ENCODE measurements at regions not wholly inside any gene's neighbourhood (a gene's known extent, or its start where the extent isn't known, plus 50 kb on each side); places are given as distances from the start of the nearest gene placed in this dataset.

DNA sequence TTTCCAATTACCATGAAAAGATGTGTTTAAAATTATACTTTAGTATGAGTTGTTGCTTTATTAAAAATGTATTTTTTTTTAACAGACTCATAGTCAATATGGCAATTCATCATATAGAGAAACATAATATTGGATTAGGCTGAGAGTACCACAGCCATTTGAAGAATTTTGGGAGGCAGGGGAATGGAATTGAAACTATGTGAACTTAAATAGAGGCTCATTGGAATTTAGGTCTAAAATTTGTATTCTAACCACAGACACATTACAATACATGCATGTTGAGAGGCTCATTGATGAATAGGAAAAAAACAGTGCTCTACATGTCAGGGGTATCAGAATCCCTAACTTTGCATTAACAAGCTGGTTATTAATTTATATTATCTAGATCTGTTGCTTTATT, 269.6 kb downstream of the DKK2 start:
- DNase-seq: no peak

DNA sequence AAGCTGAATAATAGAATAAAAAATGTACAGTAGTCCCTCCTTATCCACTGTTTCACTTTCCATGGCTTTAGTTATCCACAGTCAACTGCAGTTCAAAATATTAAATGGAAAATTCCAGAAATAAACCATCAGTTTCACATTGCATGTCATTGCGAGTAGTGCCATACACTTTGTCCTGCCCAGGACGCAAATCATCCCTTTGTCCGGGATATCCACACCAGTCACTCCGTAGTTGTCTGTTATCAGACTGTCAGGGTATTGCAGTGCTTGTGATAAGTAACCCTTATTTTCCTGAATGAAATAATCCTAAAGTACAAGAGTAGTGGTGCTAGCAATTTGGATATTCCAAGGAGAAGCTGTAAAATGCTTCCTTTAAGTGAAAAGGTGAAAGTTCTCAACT, 271.3 kb downstream of the DKK2 start:
- DNase-seq: no peak

DNA sequence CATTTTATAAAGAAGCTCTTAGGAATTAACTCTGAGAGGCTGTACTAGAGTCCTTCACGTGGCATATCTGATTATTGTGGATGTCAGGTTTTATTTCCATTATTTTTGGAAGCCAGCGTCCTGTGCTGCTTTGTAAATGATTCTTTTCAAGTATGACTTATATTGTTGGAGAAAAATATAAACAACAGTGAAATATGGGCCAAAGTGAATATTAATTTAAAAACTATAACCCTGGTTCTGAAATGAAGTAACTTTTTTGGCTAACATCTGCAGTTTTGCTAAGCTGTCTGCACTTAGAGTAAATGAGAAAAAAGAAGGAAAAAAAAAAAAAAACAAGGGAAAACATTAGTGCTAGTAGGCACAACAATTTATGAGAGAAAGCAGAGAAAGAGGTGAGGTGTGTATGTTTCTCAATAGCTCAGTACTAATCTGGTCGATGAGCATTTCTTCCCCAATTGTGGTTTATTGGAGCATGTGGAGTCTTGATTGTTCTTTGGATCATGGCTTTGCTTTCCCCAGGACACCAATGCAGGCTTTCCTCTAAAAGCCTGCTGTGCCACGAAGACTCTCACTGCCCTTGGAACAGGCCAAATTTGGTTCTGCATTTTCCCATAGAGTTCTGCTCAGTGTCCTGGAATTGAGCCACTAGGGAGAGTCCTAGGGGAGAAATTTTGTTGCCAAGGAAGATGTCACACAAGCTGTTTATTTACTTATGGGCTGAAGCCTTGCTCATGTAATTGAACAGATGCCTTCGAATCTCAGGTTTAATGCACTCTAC, 273.3 kb downstream of the DKK2 start:
- no peak for DNase-seq

DNA sequence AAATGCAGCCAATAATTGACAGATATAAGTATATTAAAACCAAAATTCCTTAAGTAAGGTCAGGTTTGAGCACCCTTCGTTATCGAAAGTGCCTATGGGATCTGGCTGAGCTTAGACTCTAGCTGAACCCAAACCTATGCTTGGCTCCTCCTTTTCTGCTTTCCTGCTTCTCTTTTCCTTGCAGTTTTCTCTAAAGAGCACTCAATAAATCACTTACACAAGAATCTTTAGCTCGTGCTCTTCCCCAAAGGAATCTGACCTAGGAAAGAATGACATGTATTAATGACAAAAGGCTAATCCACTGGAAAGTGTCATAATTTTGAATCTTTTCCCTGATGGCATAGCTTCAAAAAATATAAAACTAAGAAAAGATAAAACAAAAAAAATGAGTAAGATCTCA, 282.7 kb downstream of the DKK2 start:
- DNase-seq: no peak

DNA sequence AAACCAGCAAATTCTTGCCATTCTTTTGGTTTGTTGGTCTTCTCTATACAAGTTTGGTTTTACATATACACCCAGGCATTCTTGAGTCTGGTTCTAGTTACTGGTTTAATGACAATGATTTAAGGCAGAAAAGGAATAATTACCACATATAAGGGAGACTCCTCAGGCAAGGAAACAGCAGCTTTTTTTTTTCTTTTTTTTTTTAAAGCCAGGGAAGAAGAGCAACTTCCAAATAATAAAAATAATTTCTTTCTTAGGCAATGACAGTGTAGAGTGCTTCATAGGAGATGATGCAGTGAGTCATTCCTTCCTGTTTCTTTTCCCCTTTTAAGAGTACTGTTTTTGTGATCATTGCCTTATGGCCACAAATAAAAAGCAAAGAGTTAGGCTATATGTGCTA, 289.7 kb downstream of the DKK2 start:
- no peak for DNase-seq

DNA sequence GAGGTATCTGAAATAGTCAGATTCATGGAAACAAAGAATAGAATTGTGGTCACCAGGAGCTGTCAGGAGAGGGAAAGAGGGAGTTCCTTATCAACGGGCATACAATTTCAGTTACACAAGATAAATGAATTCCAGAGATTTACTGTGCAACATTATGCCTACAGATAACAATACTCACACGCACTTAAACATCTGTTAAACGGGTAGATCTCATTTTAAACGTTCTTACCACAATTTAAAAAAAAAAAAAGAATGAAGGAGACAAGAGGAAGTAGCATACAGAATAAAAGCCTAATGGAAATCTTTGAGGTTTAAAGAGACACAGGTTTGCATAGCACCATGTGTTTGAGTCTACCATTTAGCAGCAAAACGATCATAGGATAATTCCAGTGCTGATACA, 298.0 kb downstream of the DKK2 start:
- no peak for DNase-seq

DNA sequence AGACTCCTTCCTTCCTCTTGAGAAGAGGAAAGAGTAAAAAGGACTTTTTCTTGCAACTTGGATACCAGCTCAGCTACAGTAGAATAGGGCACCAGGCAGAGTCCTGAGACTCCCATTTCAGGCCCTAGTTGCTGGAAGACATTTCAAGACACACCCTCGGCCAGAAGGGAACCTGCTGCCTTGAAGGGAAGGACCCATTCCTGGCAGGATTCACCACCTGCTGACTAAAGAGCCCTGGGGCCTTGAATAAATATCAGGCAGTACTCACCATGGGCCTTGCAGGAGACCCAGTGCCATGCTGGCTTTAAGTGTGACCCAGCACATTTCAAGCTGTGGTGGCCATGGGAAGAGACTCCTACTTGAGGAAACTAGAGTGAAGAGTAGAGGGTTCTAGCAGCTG, 317.6 kb downstream of the DKK2 start:
- no peak for DNase-seq

DNA sequence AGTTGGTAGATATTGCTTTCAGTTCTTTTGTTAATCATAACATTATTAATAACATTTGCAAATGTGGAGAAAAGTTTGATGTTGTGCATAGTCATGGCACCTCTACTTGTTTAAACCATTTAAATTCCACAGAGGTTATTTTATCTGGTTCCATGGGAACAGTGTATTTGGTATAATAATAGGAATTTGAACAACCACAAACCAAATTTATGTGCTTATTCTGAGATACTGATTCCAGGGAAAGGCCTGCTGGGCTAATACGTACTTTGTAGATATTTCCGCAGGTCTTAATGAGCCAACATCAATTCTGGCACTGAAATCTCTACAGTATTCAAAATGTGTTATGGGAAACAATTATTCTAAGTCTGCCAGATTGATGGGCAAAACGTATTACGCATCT, 319.0 kb downstream of the DKK2 start:
- no peak for DNase-seq

DNA sequence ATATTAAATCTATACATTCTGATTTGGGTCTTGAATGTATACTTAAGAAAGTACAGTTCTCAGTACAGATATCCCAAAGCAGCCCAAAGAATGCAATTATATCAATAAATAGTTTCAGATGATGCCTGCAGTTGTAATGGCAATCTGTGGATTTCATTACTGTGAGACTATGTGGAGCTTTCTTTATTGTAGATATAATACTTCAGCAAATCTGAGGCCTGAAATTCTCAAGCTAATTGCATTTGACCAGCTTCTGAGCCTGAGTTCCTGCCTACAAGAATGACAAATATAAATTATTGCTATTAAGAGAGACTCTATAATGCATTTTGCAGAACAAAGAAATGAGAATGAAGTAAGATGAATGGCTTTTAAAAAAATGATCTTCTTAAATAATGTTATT, 320.3 kb downstream of the DKK2 start:
- no peak for DNase-seq

DNA sequence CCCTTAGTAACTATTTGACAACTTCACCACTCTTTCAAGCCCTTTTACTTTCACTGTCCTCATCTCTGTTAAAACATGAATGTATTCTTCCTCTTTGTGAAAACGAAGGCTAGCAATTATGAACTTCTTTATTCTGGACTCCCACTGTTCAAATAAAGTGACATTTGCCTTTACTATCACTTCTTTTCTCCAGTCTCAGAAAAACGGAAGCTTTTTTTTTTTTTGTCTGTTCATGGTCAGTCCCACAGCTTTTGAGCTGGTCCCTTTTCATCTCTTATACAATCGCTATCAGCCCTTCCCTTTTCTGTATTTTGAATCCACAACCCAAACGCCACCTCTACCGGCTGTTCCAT, 327.7 kb downstream of the DKK2 start:
- DNase-seq: no peak

DNA sequence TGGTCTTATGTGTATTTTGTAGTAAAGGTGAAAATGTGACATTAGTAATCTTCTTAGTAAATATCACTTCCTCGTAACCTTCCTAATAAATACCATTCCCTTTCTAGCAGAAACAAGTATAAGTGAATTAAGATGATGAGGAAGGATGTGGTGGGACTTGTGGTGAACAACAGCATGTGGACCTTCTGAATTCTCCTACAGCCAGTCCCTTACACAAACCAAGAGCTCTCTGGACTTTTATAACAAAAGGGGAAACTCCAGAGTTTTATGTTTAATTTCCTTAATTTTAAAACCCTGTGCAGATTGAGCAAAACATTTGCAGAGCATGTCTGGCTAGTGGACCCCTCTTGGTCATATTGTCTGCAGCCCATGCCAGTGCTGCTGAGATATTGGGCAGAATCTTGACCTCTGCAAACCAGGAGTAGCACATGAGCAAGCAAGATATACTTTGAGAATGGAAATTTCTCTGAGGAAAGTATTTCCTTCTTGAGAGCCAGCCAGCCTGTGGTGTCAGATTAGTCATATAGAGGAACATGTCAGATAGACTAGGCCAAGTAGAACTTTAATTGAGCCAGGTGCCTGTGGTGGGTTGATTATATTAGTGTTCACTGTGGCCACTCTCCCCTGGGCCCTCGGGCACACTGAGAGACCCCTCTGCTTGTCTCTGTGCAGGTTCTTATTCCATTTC, 328.2 kb downstream of the DKK2 start:
- no peak for DNase-seq

DNA sequence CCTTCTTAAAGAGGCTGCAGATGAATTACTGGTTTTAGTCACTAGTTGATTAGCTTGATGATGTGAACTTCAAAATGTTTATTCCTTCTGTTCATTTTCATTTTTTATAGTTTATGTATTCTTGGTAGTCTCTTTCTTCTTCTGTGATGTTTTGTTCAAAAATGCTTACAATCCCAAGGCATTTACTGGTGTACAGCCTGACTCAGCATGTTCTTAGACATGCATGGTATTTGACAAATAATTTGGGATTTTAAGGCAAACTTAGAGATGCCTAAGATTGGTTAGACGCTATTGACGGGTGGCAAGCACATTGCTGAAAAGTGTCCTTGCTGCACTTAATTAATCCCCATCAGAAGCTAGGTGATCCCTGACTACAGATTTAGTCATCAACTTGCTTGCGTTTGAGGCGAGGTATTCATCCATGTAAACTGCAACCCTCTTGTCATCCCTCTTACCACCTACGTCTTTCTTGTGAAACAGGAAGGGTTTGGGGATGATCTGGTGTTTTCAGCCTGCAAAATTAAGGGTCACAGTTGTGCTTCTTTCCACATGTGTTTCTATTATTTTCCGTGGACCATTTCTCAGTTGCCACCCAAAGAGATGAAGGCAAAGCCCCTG, 331.8 kb downstream of the DKK2 start:
- no peak for DNase-seq

DNA sequence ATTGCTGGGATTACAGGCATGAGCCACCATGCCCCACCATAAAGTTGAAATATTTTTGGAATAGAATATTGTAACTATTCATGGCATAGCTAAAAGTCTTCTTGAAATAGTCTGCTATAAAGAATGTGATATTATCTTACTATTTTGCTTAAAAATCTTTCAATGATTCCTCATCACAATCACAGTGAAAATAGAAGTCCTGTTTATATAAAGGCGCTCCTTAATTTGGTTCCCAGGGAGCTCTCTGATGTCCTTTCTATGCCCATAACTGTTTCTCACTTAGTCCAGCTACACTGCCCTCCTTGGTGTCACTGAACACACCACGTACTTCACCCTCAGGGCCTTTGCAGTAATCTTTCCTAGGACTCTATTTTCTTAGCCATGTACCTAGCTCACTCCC, 331.7 kb upstream of the GIMD1 start:
- DNase-seq: no peak

DNA sequence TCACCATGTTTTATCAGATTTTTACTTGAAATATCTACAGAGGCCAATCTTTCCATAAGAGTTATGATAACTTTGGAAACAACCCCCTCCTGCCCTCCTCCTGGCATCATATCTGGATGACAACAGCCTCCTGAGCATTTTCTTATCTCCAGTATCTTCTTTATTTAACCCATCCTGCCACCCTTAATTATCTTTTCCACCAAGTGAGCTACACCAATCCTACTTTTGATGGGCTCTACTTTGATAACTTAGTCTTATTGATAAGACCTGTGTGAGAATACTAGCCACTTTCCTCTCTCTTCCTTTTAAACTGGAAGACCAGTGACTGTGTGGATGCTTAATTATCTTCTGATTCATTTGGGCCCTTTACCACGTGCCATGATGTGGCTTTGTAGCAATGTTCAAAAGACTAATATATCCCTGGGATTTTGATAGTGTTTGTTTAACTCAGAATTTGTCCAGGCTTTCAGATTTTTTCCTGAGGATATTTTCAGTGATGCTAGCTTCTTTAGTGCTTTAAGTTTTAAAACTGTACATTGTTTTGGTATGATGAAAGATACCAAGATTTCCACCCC, 330.1 kb upstream of the GIMD1 start:
- DNase-seq: no peak

DNA sequence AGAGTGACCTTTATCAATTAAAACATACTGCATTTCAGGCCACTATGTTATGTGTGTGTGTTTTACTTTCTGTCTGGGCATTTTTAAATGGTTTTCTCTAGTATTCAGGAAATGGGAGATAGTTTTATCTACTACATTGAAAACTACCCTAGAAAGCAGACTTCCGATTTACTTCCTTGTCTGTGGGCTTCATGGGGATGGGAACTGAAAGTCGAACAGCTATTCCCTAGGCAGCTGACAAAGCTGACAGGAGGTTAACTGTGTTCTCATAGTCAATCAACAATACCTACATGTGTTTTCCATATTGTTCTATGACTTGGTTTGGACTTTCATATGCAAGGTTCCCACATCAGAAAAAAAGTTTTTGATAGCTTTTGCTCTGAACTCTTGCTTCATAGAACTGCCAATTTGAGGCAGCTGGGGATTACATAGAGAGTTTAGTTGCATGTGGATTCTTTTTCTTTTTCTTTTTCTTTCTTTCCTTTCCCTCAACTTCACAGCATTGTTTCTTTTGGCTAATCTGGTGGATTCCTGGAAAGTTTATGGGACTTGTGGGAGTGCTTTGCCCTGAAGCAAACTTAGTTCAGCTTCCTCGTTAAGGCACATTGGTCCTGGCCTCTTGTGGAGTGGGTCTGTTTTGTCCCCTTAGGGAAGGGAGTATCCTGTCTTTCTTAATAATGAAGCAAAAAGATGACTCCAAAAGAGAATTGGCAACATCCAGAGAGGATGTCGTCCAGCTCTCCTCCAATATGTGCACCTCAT, 327.1 kb upstream of the GIMD1 start:
- no peak for DNase-seq

DNA sequence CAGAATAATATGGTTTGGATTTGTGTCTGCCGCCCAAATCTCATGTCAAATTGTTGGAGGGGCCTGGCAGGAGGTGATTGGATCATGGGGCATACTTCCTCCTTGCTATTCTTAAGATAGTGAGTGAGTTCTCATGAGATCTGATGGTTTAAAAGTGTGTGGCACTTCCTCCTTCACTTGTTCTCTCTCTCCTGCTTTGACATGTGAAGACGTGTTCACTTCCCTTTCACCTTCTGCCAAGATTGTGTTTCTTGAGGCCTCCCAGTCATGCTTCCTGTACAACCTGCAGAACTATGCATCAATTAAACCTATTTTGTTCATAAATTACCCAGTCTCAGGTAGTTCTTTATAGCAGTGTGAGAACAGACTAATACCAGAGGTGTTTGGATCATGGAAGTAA, 325.7 kb upstream of the GIMD1 start:
- DNase-seq: no peak

DNA sequence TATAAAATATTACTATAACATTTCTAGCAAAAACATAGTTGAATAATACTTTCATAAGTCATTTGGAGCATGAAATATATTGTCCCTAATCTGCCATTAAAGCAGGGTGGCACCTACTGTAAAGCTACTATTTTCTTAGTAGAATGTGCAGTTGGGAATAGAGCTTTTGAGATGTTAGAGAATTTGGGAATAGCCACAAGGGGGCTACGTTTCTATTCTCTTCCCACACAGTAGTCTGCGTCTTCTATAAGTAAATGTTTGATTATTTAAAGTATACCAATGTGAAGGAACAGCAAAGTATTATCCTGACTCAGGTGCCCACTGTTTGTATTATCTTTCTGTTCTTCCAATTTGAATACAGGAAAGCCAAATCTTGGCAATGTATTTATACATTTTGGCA, 323.2 kb upstream of the GIMD1 start:
- DNase-seq: no peak

DNA sequence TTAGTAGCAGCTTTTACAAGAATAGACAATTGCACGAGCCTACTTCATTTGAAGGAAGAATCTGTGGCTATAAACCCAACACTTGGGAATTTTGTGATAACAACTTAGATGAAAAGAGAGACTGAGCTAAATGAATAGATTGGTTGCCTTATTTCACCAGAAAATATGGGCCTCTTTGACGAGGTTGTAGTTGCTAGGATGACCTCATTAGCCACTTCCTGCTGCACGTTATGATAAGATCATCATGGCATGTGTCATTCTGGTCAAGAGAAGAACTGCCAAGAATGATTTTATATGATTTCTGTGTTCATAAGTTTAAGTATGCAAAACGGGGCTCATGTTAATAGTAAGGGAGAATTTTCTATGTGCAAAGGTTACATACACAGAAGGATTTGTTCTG, 321.9 kb upstream of the GIMD1 start:
- no peak for DNase-seq

DNA sequence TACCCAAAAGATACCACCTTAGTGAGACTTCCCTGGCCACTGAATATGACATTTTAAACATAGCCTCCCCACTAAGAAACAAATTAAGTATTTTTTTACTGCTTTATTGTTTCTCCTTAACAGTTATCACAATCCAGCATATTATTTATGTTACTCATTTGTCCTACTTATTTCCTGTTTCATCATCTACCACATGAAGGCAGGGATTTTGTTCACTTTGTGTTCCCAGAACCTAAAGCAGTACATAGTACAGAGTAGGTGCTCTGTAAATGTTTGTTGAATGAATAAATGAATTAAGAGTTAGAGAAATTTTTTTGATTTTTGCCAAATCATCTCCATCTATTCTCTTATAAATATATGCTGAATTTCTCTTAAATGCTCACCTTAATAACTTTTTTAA, 318.4 kb upstream of the GIMD1 start:
- no peak for DNase-seq

DNA sequence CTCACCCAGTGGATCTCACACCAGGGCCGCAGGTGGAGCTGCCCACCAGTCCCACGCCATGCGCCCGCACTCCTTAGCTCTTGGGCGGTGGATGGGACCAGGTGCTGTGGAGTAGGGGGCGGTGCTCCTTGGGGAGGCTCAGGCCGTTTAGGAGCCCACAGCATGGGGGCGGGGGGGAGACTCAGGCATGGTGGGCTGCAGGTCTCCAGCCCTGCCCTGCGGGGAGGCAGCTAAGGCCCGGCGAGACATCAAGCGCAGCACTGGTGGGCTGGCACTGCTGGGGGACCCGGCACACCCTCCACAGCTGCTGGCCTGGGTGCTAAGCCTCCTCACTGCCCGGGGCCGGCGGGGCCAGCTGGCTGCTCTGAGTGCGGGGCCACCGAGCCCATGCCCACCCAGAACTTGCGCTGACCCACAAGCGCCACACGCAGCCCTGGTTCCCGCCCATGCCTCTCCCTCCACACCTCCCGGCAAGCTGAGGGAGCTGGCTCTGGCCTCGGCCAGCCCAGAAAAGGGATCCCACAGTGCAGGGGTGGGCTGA, 312.9 kb upstream of the GIMD1 start:
- no peak for DNase-seq

DNA sequence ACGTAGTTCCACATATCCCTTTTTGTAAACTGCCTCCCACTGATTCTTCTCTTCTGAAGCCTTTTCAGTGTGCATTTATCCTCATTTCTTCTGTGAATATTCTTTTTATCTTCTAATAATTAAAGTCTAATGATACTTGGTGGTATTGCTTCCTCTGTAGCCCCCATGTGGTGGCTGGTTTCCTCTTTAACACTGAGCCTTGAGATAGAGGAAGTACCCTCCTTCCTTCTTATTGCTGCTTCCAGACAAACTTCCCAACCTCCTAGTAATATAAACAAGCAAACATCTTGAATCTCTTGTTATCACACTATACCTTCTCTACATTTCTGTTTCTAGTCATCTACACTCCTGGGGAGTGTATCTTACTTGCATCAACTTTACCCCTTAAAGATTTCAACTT, 310.5 kb upstream of the GIMD1 start:
- DNase-seq: no peak

DNA sequence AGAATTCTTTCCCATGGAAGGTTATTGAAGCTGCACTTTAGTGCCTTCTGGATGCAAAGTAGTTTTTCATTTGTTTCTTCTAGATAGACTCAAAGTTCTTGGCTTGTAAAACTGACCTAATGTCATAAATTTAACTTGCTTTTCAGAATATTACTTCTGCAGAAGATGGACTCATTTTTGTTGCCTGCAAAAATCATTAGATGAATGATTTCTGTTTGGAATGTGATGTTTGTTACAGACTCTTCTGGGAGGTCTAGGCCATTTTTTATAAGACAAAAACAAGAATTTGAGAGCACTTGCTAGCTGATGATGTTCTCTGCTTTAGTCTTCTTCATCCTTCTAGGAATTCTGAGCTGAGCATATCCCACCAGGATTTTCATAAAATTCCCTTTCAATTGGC, 308.6 kb upstream of the GIMD1 start:
- DNase-seq: no peak
